ENCODE measurements at regions not wholly inside any gene's neighbourhood (a gene's known extent, or its start where the extent isn't known, plus 50 kb on each side); places are given as distances from the start of the nearest gene placed in this dataset.

- DNase-seq (ENCODE audit: low spot score) = no peak
These were observed 156.8 kb upstream of the SOX1 start for GRCh38 chr13:111909971-111910671.

- no peak for DNase-seq (ENCODE audit: low spot score)
These were observed 155.7 kb upstream of the SOX1 start for GRCh38 chr13:111911121-111911720.

- DNase-seq (ENCODE audit: low spot score) = no peak
These were observed 155.0 kb upstream of the SOX1 start for GRCh38 chr13:111911754-111912452.

GRCh38 chr13:111912453-111912866 lies 154.5 kb upstream of the SOX1 start:
- no peak for DNase-seq (ENCODE audit: low spot score)

- no peak for DNase-seq (ENCODE audit: low spot score)
These were observed 153.8 kb upstream of the SOX1 start for GRCh38 chr13:111912991-111913760.

- DNase-seq (ENCODE audit: low spot score) = no peak
These were observed 153.2 kb upstream of the SOX1 start for GRCh38 chr13:111913761-111914140.

- DNase-seq (ENCODE audit: low spot score) = no peak
These were observed 152.5 kb upstream of the SOX1 start for GRCh38 chr13:111914241-111915103.

GRCh38 chr13:111915104-111915551 lies 151.8 kb upstream of the SOX1 start:
- DNase-seq (ENCODE audit: low spot score) = no peak

- DNase-seq (ENCODE audit: low spot score) = no peak
These were observed 150.7 kb upstream of the SOX1 start for GRCh38 chr13:111916201-111916600.

- DNase-seq (ENCODE audit: low spot score) = no peak
These were observed 149.9 kb upstream of the SOX1 start for GRCh38 chr13:111917086-111917485.

GRCh38 chr13:111917901-111918300 lies 149.0 kb upstream of the SOX1 start:
- DNase-seq (ENCODE audit: low spot score) = no peak

- DNase-seq (ENCODE audit: low spot score) = no peak
These were observed 147.7 kb upstream of the SOX1 start for GRCh38 chr13:111919286-111919685.

GRCh38 chr13:111919849-111920248 lies 147.1 kb upstream of the SOX1 start:
- no peak for DNase-seq (ENCODE audit: low spot score)

GRCh38 chr13:111920306-111920931 lies 146.5 kb upstream of the SOX1 start:
- DNase-seq (ENCODE audit: low spot score) = no peak

- DNase-seq (ENCODE audit: low spot score) = no peak
These were observed 145.8 kb upstream of the SOX1 start for GRCh38 chr13:111920932-111921705.

GRCh38 chr13:111922086-111922485 lies 144.9 kb upstream of the SOX1 start:
- no peak for DNase-seq (ENCODE audit: low spot score)

- no peak for DNase-seq (ENCODE audit: low spot score)
These were observed 143.5 kb upstream of the SOX1 start for GRCh38 chr13:111923439-111923838.

GRCh38 chr13:111923991-111924677 lies 142.8 kb upstream of the SOX1 start:
- no peak for DNase-seq (ENCODE audit: low spot score)

- no peak for DNase-seq (ENCODE audit: low spot score)
These were observed 142.3 kb upstream of the SOX1 start for GRCh38 chr13:111924678-111925075.
